ENCODE measurements at regions not wholly inside any gene's neighbourhood (a gene's known extent, or its start where the extent isn't known, plus 50 kb on each side); places are given as distances from the start of the nearest gene placed in this dataset.

DNA sequence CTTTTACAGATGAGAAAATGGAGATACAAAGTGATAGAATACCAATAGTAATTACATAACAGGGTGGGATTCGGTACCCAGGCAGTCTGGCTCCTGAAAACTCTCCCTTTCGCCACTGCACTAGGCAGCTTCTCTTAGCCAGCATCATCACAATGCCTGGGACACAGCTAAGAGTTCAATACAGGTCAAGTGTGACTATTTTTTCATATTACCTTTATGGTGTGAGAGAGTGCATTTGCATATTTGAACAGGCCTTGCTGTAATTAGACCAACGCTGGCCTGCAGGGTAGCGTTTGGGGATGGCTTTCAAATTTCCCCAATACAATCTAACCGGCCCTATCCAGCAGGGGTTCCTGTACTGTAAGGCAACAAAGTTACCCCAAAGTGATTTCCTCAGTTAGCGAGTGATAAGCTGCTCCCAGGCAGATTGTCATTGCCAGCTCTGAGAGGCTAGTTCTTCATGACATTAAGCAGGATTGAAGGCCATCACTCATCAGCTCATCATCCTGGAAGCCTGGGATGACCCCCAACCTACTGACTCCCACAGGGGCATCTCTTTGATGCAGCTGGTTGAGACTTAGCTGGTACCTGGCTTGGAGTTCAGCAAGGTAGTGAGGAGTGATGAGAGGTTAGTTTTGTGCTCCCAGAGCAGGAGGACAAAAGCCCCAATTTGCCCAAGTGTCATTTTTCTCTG is 836.8 kb upstream of the LCORL start:
- ATAC-seq: no peak
- TF ChIP-seq ARNTL (CRISPR knock-in tag; IDR thresholded peaks at IDR 0.05; ENCODE audit: borderline replicate concordance, low read depth) (no peak), CSDC2 (CRISPR knock-in tag; IDR thresholded peaks at IDR 0.05) (no peak), ZNF565 (CRISPR knock-in tag; conservative IDR thresholded peaks at IDR 0.05; ENCODE audit: low read depth) (no peak), PPARA (CRISPR knock-in tag; IDR thresholded peaks at IDR 0.05; ENCODE audit: borderline replicate concordance) (no peak), GLIS3 (CRISPR knock-in tag; IDR thresholded peaks at IDR 0.05) (no peak), SNAI2 (CRISPR knock-in tag; IDR thresholded peaks at IDR 0.05) (no peak), RARB (CRISPR knock-in tag; IDR thresholded peaks at IDR 0.05) (no peak), BACH2 (CRISPR knock-in tag; IDR thresholded peaks at IDR 0.05; ENCODE audit: borderline replicate concordance) (no peak)
- TF ChIP-seq, protein P1, sequence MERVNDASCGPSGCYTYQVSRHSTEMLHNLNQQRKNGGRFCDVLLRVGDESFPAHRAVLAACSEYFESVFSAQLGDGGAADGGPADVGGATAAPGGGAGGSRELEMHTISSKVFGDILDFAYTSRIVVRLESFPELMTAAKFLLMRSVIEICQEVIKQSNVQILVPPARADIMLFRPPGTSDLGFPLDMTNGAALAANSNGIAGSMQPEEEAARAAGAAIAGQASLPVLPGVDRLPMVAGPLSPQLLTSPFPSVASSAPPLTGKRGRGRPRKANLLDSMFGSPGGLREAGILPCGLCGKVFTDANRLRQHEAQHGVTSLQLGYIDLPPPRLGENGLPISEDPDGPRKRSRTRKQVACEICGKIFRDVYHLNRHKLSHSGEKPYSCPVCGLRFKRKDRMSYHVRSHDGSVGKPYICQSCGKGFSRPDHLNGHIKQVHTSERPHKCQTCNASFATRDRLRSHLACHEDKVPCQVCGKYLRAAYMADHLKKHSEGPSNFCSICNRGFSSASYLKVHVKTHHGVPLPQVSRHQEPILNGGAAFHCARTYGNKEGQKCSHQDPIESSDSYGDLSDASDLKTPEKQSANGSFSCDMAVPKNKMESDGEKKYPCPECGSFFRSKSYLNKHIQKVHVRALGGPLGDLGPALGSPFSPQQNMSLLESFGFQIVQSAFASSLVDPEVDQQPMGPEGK (CRISPR knock-in tag; IDR thresholded peaks at IDR 0.05; ENCODE audit: borderline replicate concordance): no peak
- TF ChIP-seq, protein P2, sequence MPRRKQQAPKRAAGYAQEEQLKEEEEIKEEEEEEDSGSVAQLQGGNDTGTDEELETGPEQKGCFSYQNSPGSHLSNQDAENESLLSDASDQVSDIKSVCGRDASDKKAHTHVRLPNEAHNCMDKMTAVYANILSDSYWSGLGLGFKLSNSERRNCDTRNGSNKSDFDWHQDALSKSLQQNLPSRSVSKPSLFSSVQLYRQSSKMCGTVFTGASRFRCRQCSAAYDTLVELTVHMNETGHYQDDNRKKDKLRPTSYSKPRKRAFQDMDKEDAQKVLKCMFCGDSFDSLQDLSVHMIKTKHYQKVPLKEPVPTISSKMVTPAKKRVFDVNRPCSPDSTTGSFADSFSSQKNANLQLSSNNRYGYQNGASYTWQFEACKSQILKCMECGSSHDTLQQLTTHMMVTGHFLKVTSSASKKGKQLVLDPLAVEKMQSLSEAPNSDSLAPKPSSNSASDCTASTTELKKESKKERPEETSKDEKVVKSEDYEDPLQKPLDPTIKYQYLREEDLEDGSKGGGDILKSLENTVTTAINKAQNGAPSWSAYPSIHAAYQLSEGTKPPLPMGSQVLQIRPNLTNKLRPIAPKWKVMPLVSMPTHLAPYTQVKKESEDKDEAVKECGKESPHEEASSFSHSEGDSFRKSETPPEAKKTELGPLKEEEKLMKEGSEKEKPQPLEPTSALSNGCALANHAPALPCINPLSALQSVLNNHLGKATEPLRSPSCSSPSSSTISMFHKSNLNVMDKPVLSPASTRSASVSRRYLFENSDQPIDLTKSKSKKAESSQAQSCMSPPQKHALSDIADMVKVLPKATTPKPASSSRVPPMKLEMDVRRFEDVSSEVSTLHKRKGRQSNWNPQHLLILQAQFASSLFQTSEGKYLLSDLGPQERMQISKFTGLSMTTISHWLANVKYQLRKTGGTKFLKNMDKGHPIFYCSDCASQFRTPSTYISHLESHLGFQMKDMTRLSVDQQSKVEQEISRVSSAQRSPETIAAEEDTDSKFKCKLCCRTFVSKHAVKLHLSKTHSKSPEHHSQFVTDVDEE (CRISPR knock-in tag; IDR thresholded peaks at IDR 0.05): no peak
- TF ChIP-seq, protein P3, sequence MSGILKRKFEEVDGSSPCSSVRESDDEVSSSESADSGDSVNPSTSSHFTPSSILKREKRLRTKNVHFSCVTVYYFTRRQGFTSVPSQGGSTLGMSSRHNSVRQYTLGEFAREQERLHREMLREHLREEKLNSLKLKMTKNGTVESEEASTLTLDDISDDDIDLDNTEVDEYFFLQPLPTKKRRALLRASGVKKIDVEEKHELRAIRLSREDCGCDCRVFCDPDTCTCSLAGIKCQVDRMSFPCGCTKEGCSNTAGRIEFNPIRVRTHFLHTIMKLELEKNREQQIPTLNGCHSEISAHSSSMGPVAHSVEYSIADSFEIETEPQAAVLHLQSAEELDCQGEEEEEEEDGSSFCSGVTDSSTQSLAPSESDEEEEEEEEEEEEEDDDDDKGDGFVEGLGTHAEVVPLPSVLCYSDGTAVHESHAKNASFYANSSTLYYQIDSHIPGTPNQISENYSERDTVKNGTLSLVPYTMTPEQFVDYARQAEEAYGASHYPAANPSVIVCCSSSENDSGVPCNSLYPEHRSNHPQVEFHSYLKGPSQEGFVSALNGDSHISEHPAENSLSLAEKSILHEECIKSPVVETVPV (CRISPR knock-in tag; IDR thresholded peaks at IDR 0.05): no peak

DNA sequence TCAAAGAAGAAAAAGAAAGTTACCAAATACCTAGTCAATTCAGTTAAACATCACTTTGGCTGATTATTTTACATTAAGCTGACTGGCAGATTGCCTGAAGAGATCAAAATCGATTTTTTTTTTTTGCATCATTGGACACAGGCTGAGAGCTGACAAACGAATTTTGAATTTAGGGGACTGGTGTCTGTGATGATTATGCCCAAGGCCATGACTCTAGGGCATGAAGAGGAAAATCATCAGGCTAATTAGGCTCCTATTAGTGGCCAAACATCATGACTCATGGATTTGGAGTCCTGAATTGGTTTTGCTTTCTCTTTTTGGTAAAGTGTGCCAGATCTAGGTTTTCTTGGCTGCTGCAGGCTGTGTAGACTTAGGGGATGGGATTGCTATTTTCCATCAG is 829.3 kb upstream of the LCORL start:
- no peak; the same call in 2 of the 3 replicates for ATAC-seq
- TF ChIP-seq, protein P2 (CRISPR knock-in tag; IDR thresholded peaks at IDR 0.05): no peak
- TF ChIP-seq ISL1 (CRISPR knock-in tag; IDR thresholded peaks at IDR 0.05): peak; percentile 48

DNA sequence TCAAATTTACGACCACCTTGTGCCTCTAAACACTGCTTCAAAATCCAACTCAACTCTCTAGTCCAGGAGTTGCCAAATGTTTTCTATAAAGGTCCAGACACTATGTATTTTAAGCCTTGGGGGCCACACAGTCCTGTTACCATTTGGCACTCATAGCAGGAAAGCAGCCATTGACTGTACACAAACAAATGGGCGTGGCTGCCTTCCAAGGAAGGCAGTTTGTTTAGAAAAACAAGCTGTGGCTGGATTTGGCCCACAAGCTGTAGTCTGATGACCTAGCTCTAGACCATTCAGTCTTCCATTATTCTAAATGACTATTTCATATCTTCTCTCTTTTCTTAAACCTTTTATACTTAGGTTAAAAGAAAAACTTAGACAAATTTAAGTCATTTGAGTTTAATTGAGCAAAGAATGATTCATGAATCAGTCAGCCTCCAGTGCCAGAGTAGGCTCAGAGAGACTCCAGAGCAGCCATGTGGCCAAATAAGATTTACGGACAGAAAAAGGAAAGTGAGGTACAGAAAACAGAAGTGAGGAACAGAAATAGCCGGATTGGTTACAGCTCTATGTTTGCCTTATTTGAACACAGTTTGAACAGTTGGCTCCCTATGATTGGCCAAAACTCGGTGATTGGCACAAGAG is 825.8 kb upstream of the LCORL start:
- TF ChIP-seq, protein P4, sequence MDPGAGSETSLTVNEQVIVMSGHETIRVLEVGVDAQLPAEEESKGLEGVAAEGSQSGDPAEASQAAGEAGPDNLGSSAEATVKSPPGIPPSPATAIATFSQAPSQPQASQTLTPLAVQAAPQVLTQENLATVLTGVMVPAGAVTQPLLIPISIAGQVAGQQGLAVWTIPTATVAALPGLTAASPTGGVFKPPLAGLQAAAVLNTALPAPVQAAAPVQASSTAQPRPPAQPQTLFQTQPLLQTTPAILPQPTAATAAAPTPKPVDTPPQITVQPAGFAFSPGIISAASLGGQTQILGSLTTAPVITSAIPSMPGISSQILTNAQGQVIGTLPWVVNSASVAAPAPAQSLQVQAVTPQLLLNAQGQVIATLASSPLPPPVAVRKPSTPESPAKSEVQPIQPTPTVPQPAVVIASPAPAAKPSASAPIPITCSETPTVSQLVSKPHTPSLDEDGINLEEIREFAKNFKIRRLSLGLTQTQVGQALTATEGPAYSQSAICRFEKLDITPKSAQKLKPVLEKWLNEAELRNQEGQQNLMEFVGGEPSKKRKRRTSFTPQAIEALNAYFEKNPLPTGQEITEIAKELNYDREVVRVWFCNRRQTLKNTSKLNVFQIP (CRISPR knock-in tag; IDR thresholded peaks at IDR 0.05; ENCODE audit: borderline replicate concordance, low read depth): no peak
- TF ChIP-seq TOX (CRISPR knock-in tag; IDR thresholded peaks at IDR 0.05; ENCODE audit: borderline replicate concordance) (peak; percentile 51; the same call in 1 of the 2 replicates), ZC3H10 (CRISPR knock-in tag; IDR thresholded peaks at IDR 0.05) (peak; percentile 71; the same call in 1 of the 2 replicates), ISL1 (CRISPR knock-in tag; IDR thresholded peaks at IDR 0.05) (peak; percentile 29; the same call in 1 of the 2 replicates)
- ATAC-seq: peak; percentile 56

Measured in SK-N-SH treated with all-trans-retinoic acid at 6 μM for 48 hours (cell line).